Natural killer cell (primary cell): ENCODE measurements at regions not wholly inside any gene's neighbourhood (a gene's known extent, or its start where the extent isn't known, plus 50 kb on each side); places are given as distances from the start of the nearest gene placed in this dataset.

Experiments used
- ATAC-seq, 3 donors: fragments of 150-1000 bp in 2 of 3; fragments of 200-7000 bp in 1 of 3; cut with Tn5 transposase; 1 replicate in 1 of 3; 2 replicates in 2 of 3; pipeline ENCODE4 v1.10.0; 2021; ENCODE audit warnings: mild to moderate bottlenecking in 2 of 3, moderate library complexity in 2 of 3
- DNase-seq, 2 donors: peaks; one replicate each; pipeline versions ENCODE4 v3.0.0 to v3.0.0-alpha.2; 2013 to 2021; ENCODE audit warnings: mixed read lengths in 1 of 2
- H3K27ac ChIP-seq: one replicate; pipeline ENCODE4 v1.5.1; 2013; ENCODE audit warnings: mild to moderate bottlenecking, low read length
- H3K27me3 ChIP-seq: one replicate; pipeline ENCODE4 v1.6.1; 2013; ENCODE audit warnings: low read length; ENCODE audit not compliant: control insufficient read depth, insufficient read depth
- H3K36me3 ChIP-seq: one replicate; pipeline ENCODE4 v1.6.1; 2013; ENCODE audit warnings: low read length; ENCODE audit not compliant: control insufficient read depth, insufficient read depth
- H3K4me1 ChIP-seq: one replicate; pipeline ENCODE4 v1.6.1; 2013; ENCODE audit warnings: low read length; ENCODE audit not compliant: control insufficient read depth, insufficient read depth
- H3K4me3 ChIP-seq: one replicate; pipeline ENCODE4 v1.5.1; 2013; ENCODE audit warnings: low read length
- H3K9me3 ChIP-seq: one replicate; pipeline ENCODE4 v1.6.1; 2013; ENCODE audit warnings: low read length; ENCODE audit not compliant: control insufficient read depth, insufficient read depth
- H3K27ac Mint-ChIP-seq, 2 donors: one replicate each; pipeline ENCODE4 v1.8.0; 2022; ENCODE audit warnings: mild to moderate bottlenecking in 2 of 2, mixed read lengths in 2 of 2, moderate library complexity in 1 of 2
- H3K27me3 Mint-ChIP-seq, 2 donors: one replicate each; pipeline ENCODE4 v1.8.0; 2022; ENCODE audit warnings: low read depth in 2 of 2, mixed read lengths in 2 of 2
- H3K36me3 Mint-ChIP-seq: one replicate; pipeline ENCODE4 v1.8.0; 2022; ENCODE audit warnings: mixed read lengths
- H3K4me1 Mint-ChIP-seq, 2 donors: one replicate each; pipeline ENCODE4 v1.8.0; 2022; ENCODE audit warnings: mixed read lengths in 2 of 2
- H3K4me3 Mint-ChIP-seq: one replicate; pipeline ENCODE4 v1.8.0; 2022; ENCODE audit warnings: mild to moderate bottlenecking, moderate library complexity, mixed read lengths
- H3K9me3 Mint-ChIP-seq, 2 donors: one replicate each; pipeline ENCODE4 v1.8.0; 2022; ENCODE audit warnings: mixed read lengths in 2 of 2
- CTCF ChIP-seq: fragments of 200-600 bp; IDR thresholded peaks from one replicate; pipeline ENCODE4 v1.8.0; 2022; ENCODE audit warnings: antibody characterized with exemption
- WGBS: methylation state at CpG from one replicate; pipeline ENCODE4 v1.1.7; 2013; ENCODE audit warnings: missing lambda C conversion rate; ENCODE audit not compliant: insufficient coverage; 5-methylcytosine and 5-hydroxymethylcytosine counted together
- intact Hi-C: fragments of 100-400 bp; cut with micrococcal nuclease; formaldehyde crosslinking; loops from one replicate; pipeline ENCODE4 v1.14.2; 2022

- WGBS = 75% methylated on average over 4 of the region's 4 CpGs
- intact Hi-C loops = no loop called here
- H3K9me3 ChIP-seq = no peaks in the 10 kb centered on the region
- H3K4me3 ChIP-seq = no peak overlapping the region
- Mint-ChIP-seq H3K36me3 (no peaks in the 10 kb centered on the region), H3K4me3 (no peak overlapping the region), H3K4me1 (no peaks in the 10 kb centered on the region), H3K27ac (no peak overlapping the region), H3K27me3 (peaks cover 11 to 13% of the 10 kb centered on the region in 2 donors), H3K9me3 (no peaks in the 10 kb centered on the region)
- no peak overlapping the region for H3K27ac ChIP-seq
- no peak for ATAC-seq
- no peaks in the 10 kb centered on the region for H3K36me3 ChIP-seq
- H3K4me1 ChIP-seq = no peaks in the 10 kb centered on the region
- H3K27me3 ChIP-seq = no peaks in the 10 kb centered on the region
- DNase-seq = no peak
- no peak for TF ChIP-seq CTCF
Measured at GRCh38 chr11:19405966-19406365, 165.2 kb upstream of the E2F8 start.

GRCh38 chr11:19404787-19405186 lies 164.0 kb upstream of the E2F8 start:
- intact Hi-C loops = no loop called here
- Histone ChIP-seq H3K36me3 (no peaks in the 10 kb centered on the region), H3K4me3 (no peak overlapping the region), H3K9me3 (no peaks in the 10 kb centered on the region), H3K4me1 (no peaks in the 10 kb centered on the region), H3K27ac (no peak overlapping the region), H3K27me3 (no peaks in the 10 kb centered on the region)
- peaks cover 10 to 13% of the 10 kb centered on the region in 2 donors for H3K27me3 Mint-ChIP-seq
- H3K36me3 Mint-ChIP-seq = no peaks in the 10 kb centered on the region
- no peaks in the 10 kb centered on the region for H3K9me3 Mint-ChIP-seq
- ATAC-seq (no peak), DNase-seq (no peak)
- no peak overlapping the region for H3K27ac Mint-ChIP-seq
- 67% methylated on average over 3 of the region's 6 CpGs for WGBS
- no peak for TF ChIP-seq CTCF
- H3K4me3 Mint-ChIP-seq = no peak overlapping the region
- H3K4me1 Mint-ChIP-seq = no peaks in the 10 kb centered on the region

- DNase-seq = no peak
- H3K27ac ChIP-seq = no peak overlapping the region
- H3K36me3 ChIP-seq = no peaks in the 10 kb centered on the region
- no peak overlapping the region for H3K4me3 Mint-ChIP-seq
- no peaks in the 10 kb centered on the region for H3K4me1 Mint-ChIP-seq
- H3K4me1 ChIP-seq = no peaks in the 10 kb centered on the region
- H3K27me3 ChIP-seq = no peaks in the 10 kb centered on the region
- H3K27ac Mint-ChIP-seq = no peak overlapping the region
- no peak for ATAC-seq
- 82% methylated on average over 7 of the region's 7 CpGs for WGBS
- intact Hi-C loops = no loop called here
- no peak for TF ChIP-seq CTCF
- peaks cover 10 to 13% of the 10 kb centered on the region in 2 donors for H3K27me3 Mint-ChIP-seq
- no peak overlapping the region for H3K4me3 ChIP-seq
- no peaks in the 10 kb centered on the region for H3K36me3 Mint-ChIP-seq
- H3K9me3 Mint-ChIP-seq = no peaks in the 10 kb centered on the region
- H3K9me3 ChIP-seq = no peaks in the 10 kb centered on the region
Measured at GRCh38 chr11:19403196-19403895, 162.6 kb upstream of the E2F8 start.

- intact Hi-C loops = no loop called here
- Mint-ChIP-seq H3K36me3 (no peaks in the 10 kb centered on the region), H3K9me3 (no peaks in the 10 kb centered on the region), H3K4me1 (no peaks in the 10 kb centered on the region), H3K27ac (no peak overlapping the region), H3K27me3 (peaks cover 6 to 12% of the 10 kb centered on the region in 2 donors), H3K4me3 (no peak overlapping the region)
- Histone ChIP-seq H3K4me1 (no peaks in the 10 kb centered on the region), H3K27me3 (no peaks in the 10 kb centered on the region), H3K9me3 (no peaks in the 10 kb centered on the region), H3K4me3 (no peak overlapping the region), H3K27ac (no peak overlapping the region), H3K36me3 (no peaks in the 10 kb centered on the region)
- ATAC-seq (no peak), DNase-seq (no peak)
- WGBS = 90% methylated on average over 4 of the region's 5 CpGs
- no peak for TF ChIP-seq CTCF
Measured at GRCh38 chr11:19400296-19400695, 159.6 kb upstream of the E2F8 start.
